GM12873 (cell line): ENCODE measurements at regions not wholly inside any gene's neighbourhood (a gene's known extent, or its start where the extent isn't known, plus 50 kb on each side); places are given as distances from the start of the nearest gene placed in this dataset.

Experiments used
- TF ChIP-seq, protein P1 (sequence below): IDR thresholded peaks from 2 replicates; pipeline ENCODE4 v1.5.1; 2012; ENCODE audit warnings: low read depth, mild to moderate bottlenecking, moderate library complexity, low read length, control low read depth; ENCODE audit not compliant: insufficient read depth; ENCODE audit errors: missing control alignments

- TF ChIP-seq, protein P1, sequence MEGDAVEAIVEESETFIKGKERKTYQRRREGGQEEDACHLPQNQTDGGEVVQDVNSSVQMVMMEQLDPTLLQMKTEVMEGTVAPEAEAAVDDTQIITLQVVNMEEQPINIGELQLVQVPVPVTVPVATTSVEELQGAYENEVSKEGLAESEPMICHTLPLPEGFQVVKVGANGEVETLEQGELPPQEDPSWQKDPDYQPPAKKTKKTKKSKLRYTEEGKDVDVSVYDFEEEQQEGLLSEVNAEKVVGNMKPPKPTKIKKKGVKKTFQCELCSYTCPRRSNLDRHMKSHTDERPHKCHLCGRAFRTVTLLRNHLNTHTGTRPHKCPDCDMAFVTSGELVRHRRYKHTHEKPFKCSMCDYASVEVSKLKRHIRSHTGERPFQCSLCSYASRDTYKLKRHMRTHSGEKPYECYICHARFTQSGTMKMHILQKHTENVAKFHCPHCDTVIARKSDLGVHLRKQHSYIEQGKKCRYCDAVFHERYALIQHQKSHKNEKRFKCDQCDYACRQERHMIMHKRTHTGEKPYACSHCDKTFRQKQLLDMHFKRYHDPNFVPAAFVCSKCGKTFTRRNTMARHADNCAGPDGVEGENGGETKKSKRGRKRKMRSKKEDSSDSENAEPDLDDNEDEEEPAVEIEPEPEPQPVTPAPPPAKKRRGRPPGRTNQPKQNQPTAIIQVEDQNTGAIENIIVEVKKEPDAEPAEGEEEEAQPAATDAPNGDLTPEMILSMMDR: no peak
Measured at GRCh38 chr2:195414537-195415100, 242.4 kb upstream of the SLC39A10 start.

GRCh38 chr2:195413944-195414343 lies 243.1 kb upstream of the SLC39A10 start:
- TF ChIP-seq, protein P1: no peak

DNA sequence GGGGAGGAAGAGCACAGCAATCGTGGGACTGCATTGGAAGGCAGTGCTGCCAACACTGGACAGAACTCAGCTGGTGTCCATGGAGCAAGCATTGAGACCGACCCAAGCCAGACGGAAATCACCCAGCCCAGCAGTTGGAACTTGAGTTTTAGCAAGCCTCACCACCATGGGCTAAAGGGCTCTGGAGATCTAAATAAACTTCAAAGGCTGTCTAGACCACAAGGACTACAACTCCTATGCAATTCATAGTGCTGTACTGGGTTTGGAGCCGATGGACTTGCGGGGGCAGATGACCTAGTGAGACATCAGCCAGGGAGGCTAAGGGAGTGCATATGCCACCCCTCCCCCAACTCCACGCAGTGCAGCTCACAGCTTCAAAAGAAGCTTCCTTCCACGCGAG lies 243.6 kb upstream of the SLC39A10 start:
- TF ChIP-seq, protein P1: no peak

DNA sequence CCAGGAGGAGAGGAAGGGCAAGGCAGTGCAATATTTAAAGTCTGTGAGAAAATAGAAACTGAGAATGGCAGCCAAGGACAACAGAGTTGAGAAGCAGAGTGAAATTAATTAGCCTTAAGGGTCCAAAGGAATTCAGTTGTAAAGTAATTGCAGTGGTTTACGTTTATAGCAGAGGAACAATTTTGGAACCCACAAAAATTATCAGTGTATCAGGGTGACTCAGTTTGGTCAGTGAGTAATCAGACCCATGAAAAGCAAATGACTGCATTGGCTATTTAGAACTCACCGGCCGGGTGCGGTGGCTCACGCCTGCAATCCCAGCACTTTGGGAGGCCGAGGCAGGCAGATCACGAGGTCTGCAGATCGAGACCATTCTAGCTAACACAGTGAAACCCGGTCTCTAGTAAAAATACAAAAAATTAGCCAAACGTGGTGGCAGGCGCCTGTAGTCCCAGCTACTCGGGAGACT lies 245.8 kb upstream of the SLC39A10 start:
- TF ChIP-seq, protein P1: no peak

- TF ChIP-seq, protein P1: no peak
Measured at GRCh38 chr2:195410074-195410671, 246.9 kb upstream of the SLC39A10 start.

- TF ChIP-seq, protein P1: no peak
Measured at GRCh38 chr2:195408811-195409210, 248.2 kb upstream of the SLC39A10 start.

- TF ChIP-seq, protein P1: no peak
Measured at GRCh38 chr2:195408196-195408595, 248.8 kb upstream of the SLC39A10 start.
